ENCODE measurements at regions not wholly inside any gene's neighbourhood (a gene's known extent, or its start where the extent isn't known, plus 50 kb on each side); places are given as distances from the start of the nearest gene placed in this dataset.

DNA sequence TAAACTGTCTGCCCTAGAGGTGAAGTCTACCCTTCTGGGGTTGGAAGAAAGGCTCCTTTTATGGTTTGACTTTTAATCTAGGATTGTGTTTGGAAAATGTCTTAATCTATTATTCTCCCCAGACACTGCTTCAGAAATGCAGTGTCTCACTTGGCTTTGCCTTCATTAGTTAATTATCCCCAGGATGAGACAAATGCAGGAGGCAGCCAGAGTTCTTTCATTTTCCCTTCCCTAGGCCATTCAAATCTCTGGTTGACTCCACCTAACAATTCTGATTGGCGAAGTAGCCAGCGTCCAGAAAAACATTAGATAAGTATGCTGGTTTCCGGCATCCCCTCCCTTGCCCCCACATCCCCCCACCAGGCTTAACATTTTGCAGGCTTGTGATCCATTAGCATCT, 325.8 kb upstream of the PBX1 start:
- no peaks in the 10 kb centered on the region for H3K79me2 ChIP-seq (ENCODE audit: insufficient read depth, low read length)
- H3K36me3 ChIP-seq (ENCODE audit: insufficient read depth, low read length) = no peaks in the 10 kb centered on the region
- no peaks in the 10 kb centered on the region for H3K9me3 ChIP-seq (ENCODE audit: insufficient read depth, low read length, severe bottlenecking)
- H3K4me1 ChIP-seq (ENCODE audit: insufficient read depth, low read length) = no peaks in the 10 kb centered on the region
- H3K4me2 ChIP-seq (ENCODE audit: insufficient read depth, low read length) = no peak overlapping the region
- no peak for ATAC-seq (ENCODE audit: insufficient read depth, low read depth)
- no peaks in the 10 kb centered on the region for H4K20me1 ChIP-seq (ENCODE audit: insufficient read depth, low read length)
- H2AFZ ChIP-seq (ENCODE audit: low read depth, low read length) = no peak overlapping the region
- no peak for DNase-seq
- no peak overlapping the region for H3K27ac ChIP-seq (ENCODE audit: low read length)
- TF ChIP-seq CTCF (IDR thresholded peaks at IDR 0.05; ENCODE audit: borderline replicate concordance, extremely low read depth, low read length, poor library complexity, severe bottlenecking) (no peak), EZH2 (IDR thresholded peaks at IDR 0.05; ENCODE audit: borderline replicate concordance, low read depth, low read length, severe bottlenecking) (no peak)
- H3K9ac ChIP-seq (ENCODE audit: low read depth, low read length) = no peak overlapping the region
- no peaks in the 10 kb centered on the region for H3K27me3 ChIP-seq (ENCODE audit: insufficient read depth, low read length, poor library complexity)
- no peak overlapping the region for H3K4me3 ChIP-seq (ENCODE audit: low read depth in 1 of 2, low read length in 2 of 2)

DNA sequence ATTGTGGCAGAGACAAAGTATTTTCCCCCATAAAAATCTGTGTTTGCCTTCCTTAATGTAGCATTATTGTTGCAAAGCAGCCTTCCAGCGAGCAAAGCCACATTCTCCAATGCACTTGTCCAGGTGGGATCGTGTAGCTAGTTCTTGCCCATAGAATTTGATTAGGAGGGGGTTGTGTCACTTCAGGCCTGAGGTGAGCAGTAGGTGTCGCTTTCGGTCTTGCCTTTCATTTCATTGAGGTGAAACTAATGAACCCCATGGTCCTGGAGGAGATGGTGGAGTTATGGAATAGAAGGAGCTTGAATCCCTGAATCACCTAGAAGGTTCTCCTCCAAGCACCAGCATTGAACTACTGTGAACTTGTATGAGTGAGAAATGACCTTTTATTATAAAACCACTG, 318.9 kb upstream of the PBX1 start:
- Histone ChIP-seq H3K27ac (ENCODE audit: low read length) (no peak overlapping the region), H3K27me3 (ENCODE audit: insufficient read depth, low read length, poor library complexity) (no peaks in the 10 kb centered on the region), H3K79me2 (ENCODE audit: insufficient read depth, low read length) (no peaks in the 10 kb centered on the region), H3K9me3 (ENCODE audit: insufficient read depth, low read length, severe bottlenecking) (no peaks in the 10 kb centered on the region), H3K9ac (ENCODE audit: low read depth, low read length) (no peak overlapping the region), H3K4me2 (ENCODE audit: insufficient read depth, low read length) (no peak overlapping the region), H2AFZ (ENCODE audit: low read depth, low read length) (no peak overlapping the region), H3K36me3 (ENCODE audit: insufficient read depth, low read length) (no peaks in the 10 kb centered on the region), H4K20me1 (ENCODE audit: insufficient read depth, low read length) (no peaks in the 10 kb centered on the region), H3K4me3 (ENCODE audit: low read depth in 1 of 2, low read length in 2 of 2) (no peak overlapping the region), H3K4me1 (ENCODE audit: insufficient read depth, low read length) (no peaks in the 10 kb centered on the region)
- ATAC-seq (ENCODE audit: insufficient read depth, low read depth) = no peak
- no peak for DNase-seq
- no peak for TF ChIP-seq CTCF (IDR thresholded peaks at IDR 0.05; ENCODE audit: borderline replicate concordance, extremely low read depth, low read length, poor library complexity, severe bottlenecking)
- no peak for TF ChIP-seq EZH2 (IDR thresholded peaks at IDR 0.05; ENCODE audit: borderline replicate concordance, low read depth, low read length, severe bottlenecking)

DNA sequence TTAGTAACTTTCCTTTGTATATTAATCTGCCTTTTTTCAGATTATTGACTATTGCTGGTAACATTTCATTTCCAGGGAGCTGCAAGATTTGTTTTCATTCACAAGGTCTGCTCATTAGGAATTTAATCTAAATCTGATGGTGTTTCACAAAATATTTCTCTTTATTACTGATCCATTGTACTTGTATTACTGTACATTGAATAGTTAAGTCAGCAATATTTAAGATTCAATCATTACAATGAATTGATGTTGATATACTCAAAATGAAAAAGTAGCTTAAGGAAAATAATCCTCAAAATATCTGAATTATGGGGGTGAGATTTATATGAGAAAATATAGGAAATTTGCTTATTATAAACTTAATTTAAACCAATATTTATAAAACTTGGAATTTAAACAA, 308.6 kb upstream of the PBX1 start:
- H4K20me1 ChIP-seq (ENCODE audit: insufficient read depth, low read length) = no peaks in the 10 kb centered on the region
- H3K27ac ChIP-seq (ENCODE audit: low read length) = no peak overlapping the region
- no peaks in the 10 kb centered on the region for H3K9me3 ChIP-seq (ENCODE audit: insufficient read depth, low read length, severe bottlenecking)
- no peak overlapping the region for H3K4me2 ChIP-seq (ENCODE audit: insufficient read depth, low read length)
- no peak overlapping the region for H3K9ac ChIP-seq (ENCODE audit: low read depth, low read length)
- no peak overlapping the region for H3K4me3 ChIP-seq (ENCODE audit: low read depth in 1 of 2, low read length in 2 of 2)
- TF ChIP-seq EZH2 (IDR thresholded peaks at IDR 0.05; ENCODE audit: borderline replicate concordance, low read depth, low read length, severe bottlenecking) (no peak), CTCF (IDR thresholded peaks at IDR 0.05; ENCODE audit: borderline replicate concordance, extremely low read depth, low read length, poor library complexity, severe bottlenecking) (no peak)
- H3K4me1 ChIP-seq (ENCODE audit: insufficient read depth, low read length) = no peaks in the 10 kb centered on the region
- no peaks in the 10 kb centered on the region for H3K36me3 ChIP-seq (ENCODE audit: insufficient read depth, low read length)
- no peaks in the 10 kb centered on the region for H3K27me3 ChIP-seq (ENCODE audit: insufficient read depth, low read length, poor library complexity)
- H3K79me2 ChIP-seq (ENCODE audit: insufficient read depth, low read length) = no peaks in the 10 kb centered on the region
- no peak overlapping the region for H2AFZ ChIP-seq (ENCODE audit: low read depth, low read length)
- ATAC-seq (ENCODE audit: insufficient read depth, low read depth) = no peak
- no peak for DNase-seq

- H3K27ac ChIP-seq (ENCODE audit: low read length) = no peak overlapping the region
- no peak for DNase-seq
- ATAC-seq (ENCODE audit: insufficient read depth, low read depth) = no peak
- no peak for TF ChIP-seq EZH2 (IDR thresholded peaks at IDR 0.05; ENCODE audit: borderline replicate concordance, low read depth, low read length, severe bottlenecking)
- TF ChIP-seq CTCF (IDR thresholded peaks at IDR 0.05; ENCODE audit: borderline replicate concordance, extremely low read depth, low read length, poor library complexity, severe bottlenecking) = no peak
- H3K27me3 ChIP-seq (ENCODE audit: insufficient read depth, low read length, poor library complexity) = no peaks in the 10 kb centered on the region
- H4K20me1 ChIP-seq (ENCODE audit: insufficient read depth, low read length) = no peaks in the 10 kb centered on the region
- no peaks in the 10 kb centered on the region for H3K4me1 ChIP-seq (ENCODE audit: insufficient read depth, low read length)
- H2AFZ ChIP-seq (ENCODE audit: low read depth, low read length) = no peak overlapping the region
- no peak overlapping the region for H3K4me3 ChIP-seq (ENCODE audit: low read depth in 1 of 2, low read length in 2 of 2)
- no peak overlapping the region for H3K4me2 ChIP-seq (ENCODE audit: insufficient read depth, low read length)
- H3K9ac ChIP-seq (ENCODE audit: low read depth, low read length) = no peak overlapping the region
- no peaks in the 10 kb centered on the region for H3K79me2 ChIP-seq (ENCODE audit: insufficient read depth, low read length)
- H3K36me3 ChIP-seq (ENCODE audit: insufficient read depth, low read length) = no peaks in the 10 kb centered on the region
- no peaks in the 10 kb centered on the region for H3K9me3 ChIP-seq (ENCODE audit: insufficient read depth, low read length, severe bottlenecking)
Measured at GRCh38 chr1:164256456-164256855, 302.5 kb upstream of the PBX1 start.
